ENCODE measurements at regions not wholly inside any gene's neighbourhood (a gene's known extent, or its start where the extent isn't known, plus 50 kb on each side); places are given as distances from the start of the nearest gene placed in this dataset.

DNA sequence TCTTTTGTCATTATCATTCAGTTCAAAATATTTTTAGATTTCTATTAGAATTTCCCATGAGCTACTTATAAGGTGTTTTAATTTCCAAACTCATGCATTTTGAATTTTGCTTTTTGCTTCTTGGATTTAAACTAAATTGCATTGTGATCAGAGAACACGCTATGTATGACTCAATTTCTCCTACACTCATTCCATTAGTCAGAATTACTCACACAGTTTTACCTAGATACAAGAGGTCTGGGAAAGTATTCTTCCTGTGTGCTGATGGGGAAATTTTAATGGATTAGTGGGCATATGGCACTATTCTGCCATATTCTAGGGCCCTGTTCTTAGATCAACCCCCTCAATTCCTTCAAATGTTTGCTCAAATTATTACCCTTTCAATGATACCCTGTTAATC lies 49.9 kb upstream of the BMP5 start:
- H3K27ac ChIP-seq = no peak overlapping the region
- H3K27me3 ChIP-seq = no peaks in the 10 kb centered on the region
- no peaks in the 10 kb centered on the region for H3K9me3 ChIP-seq
- DNase-seq = no peak
- no peak overlapping the region for H3K4me3 ChIP-seq
- H3K4me1 ChIP-seq = no peaks in the 10 kb centered on the region
- TF ChIP-seq POLR2A (IDR thresholded peaks at IDR 0.05) (no peak), CTCF (IDR thresholded peaks at IDR 0.05) (no peak)
- no peaks in the 10 kb centered on the region for H3K36me3 ChIP-seq

All from Peyer's patch (tissue), 4 donors.